GM12891 (cell line): ENCODE measurements at regions not wholly inside any gene's neighbourhood (a gene's known extent, or its start where the extent isn't known, plus 50 kb on each side); places are given as distances from the start of the nearest gene placed in this dataset.

Experiments used
- POLR2A ChIP-seq: IDR thresholded peaks from 2 replicates; pipeline ENCODE4 v1.6.1; 2011; ENCODE audit warnings: low read depth, low read length, control low read depth
- POLR2AphosphoS5 ChIP-seq: IDR thresholded peaks from 2 replicates; pipeline ENCODE4 v1.6.1; 2011; ENCODE audit warnings: low read depth, low read length, control low read depth
- POU2F2 ChIP-seq: IDR thresholded peaks from 2 replicates; pipeline ENCODE4 v1.6.1; 2011; ENCODE audit warnings: low read depth, mild to moderate bottlenecking, control low read depth, low read length, moderate library complexity
- TAF1 ChIP-seq: IDR thresholded peaks from 2 replicates; pipeline ENCODE4 v1.6.1; 2011; ENCODE audit warnings: low read depth, low read length, control low read depth

GRCh38 chr21:41098481-41099042, 69.4 kb upstream of the BACE2 start:
- TF ChIP-seq POU2F2 (no peak), TAF1 (no peak), POLR2AphosphoS5 (no peak), POLR2A (no peak)
